SK-N-MC (cell line): ENCODE measurements at regions not wholly inside any gene's neighbourhood (a gene's known extent, or its start where the extent isn't known, plus 50 kb on each side); places are given as distances from the start of the nearest gene placed in this dataset.

Source experiments
- EZH2 ChIP-seq: fragments of 200-600 bp; sonication (generic); IDR thresholded peaks from one replicate; pipeline ENCODE4 v1.6.1; 2017; ENCODE audit warnings: antibody characterized with exemption
- POLR2AphosphoS5 ChIP-seq: IDR thresholded peaks from 2 replicates; pipeline ENCODE4 v1.6.1; 2012; ENCODE audit warnings: mild to moderate bottlenecking, low read depth, low read length, borderline replicate concordance

DNA sequence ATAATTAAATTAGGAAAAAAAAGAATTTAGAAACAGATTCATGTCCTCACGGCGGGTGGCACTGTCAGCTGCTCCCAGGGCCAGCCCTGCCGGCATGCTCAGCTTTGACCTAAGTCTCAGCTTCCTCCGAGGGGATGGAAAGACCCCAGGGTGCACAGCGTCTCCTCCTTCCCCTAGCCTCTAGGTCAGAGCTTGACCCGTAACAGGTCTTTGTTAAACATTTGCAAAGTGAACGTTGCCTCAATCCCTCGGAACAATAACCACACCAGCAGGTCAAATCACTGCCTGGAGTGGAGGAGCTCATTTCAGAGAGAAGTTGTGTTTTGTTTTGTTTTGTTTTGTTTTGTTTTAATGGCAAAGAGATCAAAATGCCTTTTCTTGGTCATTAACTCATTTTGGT lies 171.3 kb downstream of the TMEM18 start:
- TF ChIP-seq EZH2 (no peak), POLR2AphosphoS5 (no peak)
